ENCODE measurements at regions not wholly inside any gene's neighbourhood (a gene's known extent, or its start where the extent isn't known, plus 50 kb on each side); places are given as distances from the start of the nearest gene placed in this dataset.

DNA sequence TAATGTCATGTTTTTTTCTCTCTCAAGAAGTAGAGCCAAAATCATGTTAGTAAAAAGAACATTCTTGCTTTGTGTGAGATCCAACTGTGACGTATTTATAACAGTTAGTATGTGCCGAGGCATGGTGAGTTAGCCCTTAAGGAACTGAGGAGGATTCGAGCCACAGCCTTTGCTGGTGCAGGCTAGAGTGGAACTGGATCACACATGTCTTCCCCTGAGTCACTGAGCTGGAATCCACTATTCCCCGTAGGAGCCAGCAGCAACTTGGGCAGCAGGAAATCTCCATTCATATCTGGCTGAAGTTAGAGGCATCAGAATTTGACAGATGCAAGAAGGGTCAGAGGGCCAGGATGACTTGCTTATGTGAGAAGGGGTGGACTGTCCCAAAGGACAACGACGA lies 144.6 kb upstream of the KIT start:
- TF ChIP-seq, protein P1, sequence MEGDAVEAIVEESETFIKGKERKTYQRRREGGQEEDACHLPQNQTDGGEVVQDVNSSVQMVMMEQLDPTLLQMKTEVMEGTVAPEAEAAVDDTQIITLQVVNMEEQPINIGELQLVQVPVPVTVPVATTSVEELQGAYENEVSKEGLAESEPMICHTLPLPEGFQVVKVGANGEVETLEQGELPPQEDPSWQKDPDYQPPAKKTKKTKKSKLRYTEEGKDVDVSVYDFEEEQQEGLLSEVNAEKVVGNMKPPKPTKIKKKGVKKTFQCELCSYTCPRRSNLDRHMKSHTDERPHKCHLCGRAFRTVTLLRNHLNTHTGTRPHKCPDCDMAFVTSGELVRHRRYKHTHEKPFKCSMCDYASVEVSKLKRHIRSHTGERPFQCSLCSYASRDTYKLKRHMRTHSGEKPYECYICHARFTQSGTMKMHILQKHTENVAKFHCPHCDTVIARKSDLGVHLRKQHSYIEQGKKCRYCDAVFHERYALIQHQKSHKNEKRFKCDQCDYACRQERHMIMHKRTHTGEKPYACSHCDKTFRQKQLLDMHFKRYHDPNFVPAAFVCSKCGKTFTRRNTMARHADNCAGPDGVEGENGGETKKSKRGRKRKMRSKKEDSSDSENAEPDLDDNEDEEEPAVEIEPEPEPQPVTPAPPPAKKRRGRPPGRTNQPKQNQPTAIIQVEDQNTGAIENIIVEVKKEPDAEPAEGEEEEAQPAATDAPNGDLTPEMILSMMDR (IDR thresholded peaks at IDR 0.05): no peak
- TF ChIP-seq POLR2A (IDR thresholded peaks at IDR 0.05): no peak

Data from transverse colon (tissue), 3 donors.